ENCODE measurements at regions not wholly inside any gene's neighbourhood (a gene's known extent, or its start where the extent isn't known, plus 50 kb on each side); places are given as distances from the start of the nearest gene placed in this dataset.

DNA sequence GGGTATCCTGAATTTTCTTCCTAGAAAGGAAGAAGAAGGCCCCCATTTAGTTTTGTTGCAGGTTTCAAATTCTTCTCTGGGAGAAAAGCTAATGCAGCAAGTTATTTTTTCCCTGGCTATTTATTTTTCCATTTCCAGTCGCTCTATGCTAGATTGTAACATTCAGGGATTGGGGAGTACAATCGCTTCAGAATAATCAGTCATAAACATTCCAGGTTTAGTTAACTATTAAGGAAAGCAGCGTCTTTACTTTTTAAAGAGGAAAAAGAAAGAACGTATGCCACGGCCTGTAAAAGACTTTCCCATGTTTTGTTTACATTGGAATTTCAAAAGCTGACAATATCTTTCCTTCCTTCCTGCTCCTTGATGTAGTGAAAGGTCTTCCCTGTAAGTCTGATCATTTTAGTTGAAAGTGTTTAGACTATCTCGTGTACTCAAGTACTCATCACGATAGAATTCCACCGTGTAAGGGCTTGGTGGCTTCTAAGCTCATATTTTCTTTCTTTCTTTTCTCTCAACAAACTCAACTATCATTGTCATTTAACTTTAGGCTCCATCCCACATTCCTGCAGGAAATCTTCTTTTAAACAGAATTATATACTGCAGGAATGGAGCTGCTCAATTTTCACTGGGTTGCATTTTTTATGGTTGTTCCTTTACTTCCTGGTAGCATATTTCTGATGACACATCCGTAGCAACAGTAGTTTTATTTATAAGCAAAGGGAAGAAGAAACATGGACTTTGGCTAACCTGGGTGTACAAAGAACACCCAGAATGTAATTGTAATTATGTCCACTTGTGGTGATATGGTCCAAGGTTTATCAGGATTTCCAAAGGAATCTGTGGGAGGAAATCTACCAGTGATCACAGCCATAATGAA is 213.1 kb upstream of the FAT1 start:
- peak overlapping the region in 1 of 2 donors; percentile 3 for H3K4me3 ChIP-seq (ENCODE audit: low read depth in 1 of 2, low read length in 2 of 2)
- peak overlapping the region; percentile 77 for H3K27ac ChIP-seq (ENCODE audit: low read depth, low read length)
- no peak overlapping the region for H3K9ac ChIP-seq (ENCODE audit: low read length)

DNA sequence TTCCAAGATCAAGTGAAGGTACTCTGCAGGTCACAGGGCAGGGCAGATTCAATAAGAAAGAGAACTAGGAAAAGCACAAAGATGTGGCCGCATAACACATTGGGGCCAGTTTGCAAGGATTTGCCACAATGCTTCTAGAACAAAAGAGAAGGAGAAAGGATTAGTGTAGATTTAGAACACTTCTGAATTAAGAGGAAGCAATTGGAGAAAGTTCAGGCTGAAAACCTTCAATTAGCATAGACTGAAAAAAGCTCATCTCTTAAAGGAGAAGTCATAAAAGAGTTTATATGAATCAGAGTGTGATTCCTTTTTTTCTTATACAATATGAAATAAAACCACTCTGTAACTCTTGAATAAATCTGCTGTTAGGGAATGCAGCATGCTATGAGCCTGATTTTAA is 215.6 kb upstream of the FAT1 start:
- Histone ChIP-seq H3K4me3 (ENCODE audit: low read depth in 1 of 2, low read length in 2 of 2) (no peak overlapping the region), H3K9ac (ENCODE audit: low read length) (no peak overlapping the region)

More for the DNA sequence above, 213.1 kb upstream of the FAT1 start:
- no peaks in the 10 kb centered on the region for H3K36me3 ChIP-seq (ENCODE audit: insufficient read depth, low read length)
- no peaks in the 10 kb centered on the region for H3K27me3 ChIP-seq (ENCODE audit: control insufficient read depth in 1 of 2, insufficient read depth in 2 of 2, low read length in 2 of 2)
- H3K9me3 ChIP-seq (ENCODE audit: low read length) = no peaks in the 10 kb centered on the region
- peaks cover 28% of the 10 kb centered on the region for H3K4me1 ChIP-seq (ENCODE audit: insufficient read depth, low read length)

DNA sequence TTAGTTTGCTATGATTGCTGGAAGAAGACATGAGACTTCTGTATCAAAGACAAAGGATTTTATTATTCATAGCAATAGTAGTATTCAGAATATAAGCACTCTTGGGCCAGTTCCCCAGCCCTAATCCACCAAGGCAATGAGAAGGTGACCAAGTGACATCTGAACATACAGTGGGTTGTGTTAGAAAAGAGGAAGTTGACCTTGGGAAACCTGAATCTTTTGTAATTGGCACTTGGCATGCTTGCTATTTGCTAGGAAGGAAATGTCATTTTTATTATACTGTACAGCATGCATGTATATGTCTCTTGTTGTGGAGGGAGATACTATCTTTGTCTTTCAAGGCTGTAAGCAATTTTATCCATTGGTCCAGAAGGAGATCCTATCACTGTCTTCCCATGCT is 216.1 kb upstream of the FAT1 start:
- peaks cover 27% of the 10 kb centered on the region for H3K4me1 ChIP-seq (ENCODE audit: insufficient read depth, low read length)
- H3K4me3 ChIP-seq (ENCODE audit: low read depth in 1 of 2, low read length in 2 of 2) = no peak overlapping the region
- H3K27ac ChIP-seq (ENCODE audit: low read depth, low read length) = no peak overlapping the region
- no peaks in the 10 kb centered on the region for H3K27me3 ChIP-seq (ENCODE audit: control insufficient read depth in 1 of 2, insufficient read depth in 2 of 2, low read length in 2 of 2)
- H3K9ac ChIP-seq (ENCODE audit: low read length) = no peak overlapping the region
- H3K9me3 ChIP-seq (ENCODE audit: low read length) = no peaks in the 10 kb centered on the region
- no peaks in the 10 kb centered on the region for H3K36me3 ChIP-seq (ENCODE audit: insufficient read depth, low read length)

More for the DNA sequence above, 215.6 kb upstream of the FAT1 start:
- H3K27me3 ChIP-seq (ENCODE audit: control insufficient read depth in 1 of 2, insufficient read depth in 2 of 2, low read length in 2 of 2) = no peaks in the 10 kb centered on the region
- H3K36me3 ChIP-seq (ENCODE audit: insufficient read depth, low read length) = no peaks in the 10 kb centered on the region
- H3K4me1 ChIP-seq (ENCODE audit: insufficient read depth, low read length) = peaks cover 27% of the 10 kb centered on the region
- H3K9me3 ChIP-seq (ENCODE audit: low read length) = no peaks in the 10 kb centered on the region
- H3K27ac ChIP-seq (ENCODE audit: low read depth, low read length) = no peak overlapping the region

DNA sequence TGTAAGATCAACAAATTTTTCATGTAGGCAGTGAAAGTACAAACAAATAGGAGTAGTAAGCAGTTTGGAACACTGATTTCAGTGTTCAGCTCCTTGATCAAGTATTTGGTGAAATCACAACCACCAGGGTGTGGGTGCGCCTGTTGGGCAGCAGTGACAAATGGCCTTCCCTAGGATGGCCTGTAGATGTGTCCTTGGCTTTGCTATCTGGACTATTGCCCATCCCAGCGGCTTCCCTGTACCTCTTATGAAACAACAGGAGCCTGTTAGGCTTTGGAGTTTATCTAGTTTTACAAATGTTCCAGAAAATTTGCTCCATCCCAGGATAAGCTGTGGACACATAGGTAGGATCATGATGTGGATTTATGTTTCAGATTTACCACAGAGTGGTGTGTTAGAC is 216.8 kb upstream of the FAT1 start:
- Histone ChIP-seq H3K27me3 (ENCODE audit: control insufficient read depth in 1 of 2, insufficient read depth in 2 of 2, low read length in 2 of 2) (no peaks in the 10 kb centered on the region), H3K4me1 (ENCODE audit: insufficient read depth, low read length) (peaks cover 26% of the 10 kb centered on the region), H3K27ac (ENCODE audit: low read depth, low read length) (no peak overlapping the region), H3K9me3 (ENCODE audit: low read length) (no peaks in the 10 kb centered on the region), H3K36me3 (ENCODE audit: insufficient read depth, low read length) (no peaks in the 10 kb centered on the region), H3K4me3 (ENCODE audit: low read depth in 1 of 2, low read length in 2 of 2) (no peak overlapping the region), H3K9ac (ENCODE audit: low read length) (no peak overlapping the region)

DNA sequence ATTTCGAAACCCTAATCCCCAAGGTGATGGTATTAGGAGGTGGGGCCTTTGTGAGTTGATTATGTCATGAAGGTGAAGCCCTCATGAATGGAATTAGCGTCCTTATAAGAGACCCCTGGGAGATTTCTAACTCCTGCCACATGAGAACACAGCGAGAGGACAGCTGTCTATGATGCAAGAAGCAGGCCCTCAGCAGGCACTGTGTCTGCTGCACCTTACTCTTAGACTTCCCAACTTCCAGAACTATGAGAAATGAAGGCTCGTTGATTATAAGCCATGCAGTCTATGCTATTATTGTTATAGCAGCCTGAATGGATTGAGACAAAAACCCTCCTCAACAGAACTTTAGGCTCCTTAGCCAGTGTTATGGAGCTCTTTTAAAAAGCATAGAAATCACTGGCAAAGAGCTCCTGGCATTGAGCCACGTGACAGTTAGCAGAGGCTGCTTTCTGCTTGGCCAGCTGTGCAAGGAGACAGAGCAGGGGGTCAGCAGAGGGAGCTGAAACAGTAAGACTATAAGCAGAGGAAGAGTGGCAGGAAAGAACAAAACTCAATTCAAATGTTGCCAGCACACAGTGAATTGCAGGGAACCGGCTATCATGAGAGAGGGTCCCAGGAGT is 219.2 kb upstream of the FAT1 start:
- H3K9ac ChIP-seq (ENCODE audit: low read length) = no peak overlapping the region
- no peaks in the 10 kb centered on the region for H3K36me3 ChIP-seq (ENCODE audit: insufficient read depth, low read length)
- H3K9me3 ChIP-seq (ENCODE audit: low read length) = no peaks in the 10 kb centered on the region
- H3K27me3 ChIP-seq (ENCODE audit: control insufficient read depth in 1 of 2, insufficient read depth in 2 of 2, low read length in 2 of 2) = no peaks in the 10 kb centered on the region
- H3K4me1 ChIP-seq (ENCODE audit: insufficient read depth, low read length) = peaks cover 11% of the 10 kb centered on the region
- no peak overlapping the region for H3K4me3 ChIP-seq (ENCODE audit: low read depth in 1 of 2, low read length in 2 of 2)
- H3K27ac ChIP-seq (ENCODE audit: low read depth, low read length) = no peak overlapping the region

DNA sequence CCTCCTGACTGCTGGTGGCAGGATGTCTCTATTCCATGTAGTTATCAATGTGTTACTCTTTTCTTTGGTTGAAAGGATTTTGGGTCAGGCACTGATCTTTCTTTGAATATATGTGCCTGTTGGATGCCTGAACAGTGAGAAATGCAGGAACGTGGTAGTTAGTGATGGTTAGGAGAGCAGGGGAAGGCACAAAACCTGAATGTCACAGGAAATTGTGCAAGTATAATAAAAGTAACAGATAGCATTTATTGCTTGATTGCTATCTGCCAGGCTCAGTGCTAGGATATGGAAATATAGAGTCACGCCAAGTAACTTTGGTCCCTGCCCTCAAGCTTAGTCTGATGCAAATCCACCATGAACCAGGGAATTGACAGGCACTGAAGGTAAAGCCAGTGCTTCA is 219.8 kb upstream of the FAT1 start:
- Histone ChIP-seq H3K4me3 (ENCODE audit: low read depth in 1 of 2, low read length in 2 of 2) (no peak overlapping the region), H3K36me3 (ENCODE audit: insufficient read depth, low read length) (no peaks in the 10 kb centered on the region), H3K4me1 (ENCODE audit: insufficient read depth, low read length) (peaks cover 11% of the 10 kb centered on the region), H3K27ac (ENCODE audit: low read depth, low read length) (no peak overlapping the region), H3K9me3 (ENCODE audit: low read length) (no peaks in the 10 kb centered on the region), H3K9ac (ENCODE audit: low read length) (no peak overlapping the region), H3K27me3 (ENCODE audit: control insufficient read depth in 1 of 2, insufficient read depth in 2 of 2, low read length in 2 of 2) (no peaks in the 10 kb centered on the region)

DNA sequence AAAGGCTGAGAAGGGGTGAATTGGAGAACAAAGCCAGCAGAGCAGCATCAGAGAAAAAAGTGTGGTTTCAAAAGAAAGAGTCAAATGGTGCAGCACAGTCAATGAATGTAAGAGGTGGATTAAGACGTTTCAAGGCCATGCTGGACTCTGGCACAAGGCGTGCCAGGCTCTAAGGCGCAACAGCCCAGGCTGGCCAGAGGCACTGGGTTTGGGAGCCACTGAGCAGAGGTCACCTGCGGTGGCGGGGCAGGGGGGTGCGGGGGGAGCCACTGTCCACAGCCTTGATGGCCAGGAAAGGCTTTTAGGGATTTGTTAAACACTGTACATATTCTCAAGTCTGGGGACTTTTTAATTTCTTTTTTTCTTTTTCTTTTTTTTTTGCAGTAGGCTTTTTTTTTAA is 222.5 kb upstream of the FAT1 start:
- no peaks in the 10 kb centered on the region for H3K27me3 ChIP-seq (ENCODE audit: control insufficient read depth in 1 of 2, insufficient read depth in 2 of 2, low read length in 2 of 2)
- H3K9ac ChIP-seq (ENCODE audit: low read length) = no peak overlapping the region
- H3K36me3 ChIP-seq (ENCODE audit: insufficient read depth, low read length) = no peaks in the 10 kb centered on the region
- H3K4me1 ChIP-seq (ENCODE audit: insufficient read depth, low read length) = peaks cover 11% of the 10 kb centered on the region
- H3K4me3 ChIP-seq (ENCODE audit: low read depth in 1 of 2, low read length in 2 of 2) = no peak overlapping the region
- no peaks in the 10 kb centered on the region for H3K9me3 ChIP-seq (ENCODE audit: low read length)
- H3K27ac ChIP-seq (ENCODE audit: low read depth, low read length) = no peak overlapping the region

DNA sequence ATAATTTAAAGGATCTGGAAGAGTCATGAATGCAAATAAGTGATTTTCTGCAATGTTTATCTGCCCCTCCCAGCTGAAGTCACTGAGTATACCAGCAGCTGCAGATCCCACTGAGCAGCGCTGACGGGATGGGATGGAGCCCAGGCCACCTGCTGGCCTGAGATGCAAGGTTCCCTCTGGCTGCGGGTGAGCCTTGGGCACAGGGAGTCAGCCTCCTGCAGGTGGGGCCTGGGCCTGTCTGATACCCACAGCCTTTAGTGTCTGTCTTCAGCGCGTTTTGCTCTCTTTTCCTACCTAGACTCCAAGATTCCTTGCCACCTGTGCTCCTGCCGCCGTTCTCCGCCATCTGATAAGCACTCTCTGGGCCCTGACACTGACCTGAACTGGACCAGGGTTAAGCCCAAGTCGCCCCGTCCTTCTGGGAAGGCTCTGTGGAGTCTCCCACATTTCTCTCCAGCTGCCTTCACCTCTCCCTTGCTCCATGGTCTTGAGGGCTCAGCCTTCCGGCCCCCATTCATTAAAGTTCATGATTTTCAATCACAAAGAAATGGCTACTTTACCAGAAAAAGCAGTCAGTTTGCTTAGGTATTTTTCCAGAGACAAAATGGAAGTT is 223.1 kb upstream of the FAT1 start:
- Histone ChIP-seq H3K4me3 (ENCODE audit: low read depth in 1 of 2, low read length in 2 of 2) (no peak overlapping the region), H3K27ac (ENCODE audit: low read depth, low read length) (no peak overlapping the region), H3K4me1 (ENCODE audit: insufficient read depth, low read length) (peaks cover 11% of the 10 kb centered on the region), H3K27me3 (ENCODE audit: control insufficient read depth in 1 of 2, insufficient read depth in 2 of 2, low read length in 2 of 2) (no peaks in the 10 kb centered on the region), H3K9me3 (ENCODE audit: low read length) (no peaks in the 10 kb centered on the region), H3K36me3 (ENCODE audit: insufficient read depth, low read length) (no peaks in the 10 kb centered on the region), H3K9ac (ENCODE audit: low read length) (no peak overlapping the region)

DNA sequence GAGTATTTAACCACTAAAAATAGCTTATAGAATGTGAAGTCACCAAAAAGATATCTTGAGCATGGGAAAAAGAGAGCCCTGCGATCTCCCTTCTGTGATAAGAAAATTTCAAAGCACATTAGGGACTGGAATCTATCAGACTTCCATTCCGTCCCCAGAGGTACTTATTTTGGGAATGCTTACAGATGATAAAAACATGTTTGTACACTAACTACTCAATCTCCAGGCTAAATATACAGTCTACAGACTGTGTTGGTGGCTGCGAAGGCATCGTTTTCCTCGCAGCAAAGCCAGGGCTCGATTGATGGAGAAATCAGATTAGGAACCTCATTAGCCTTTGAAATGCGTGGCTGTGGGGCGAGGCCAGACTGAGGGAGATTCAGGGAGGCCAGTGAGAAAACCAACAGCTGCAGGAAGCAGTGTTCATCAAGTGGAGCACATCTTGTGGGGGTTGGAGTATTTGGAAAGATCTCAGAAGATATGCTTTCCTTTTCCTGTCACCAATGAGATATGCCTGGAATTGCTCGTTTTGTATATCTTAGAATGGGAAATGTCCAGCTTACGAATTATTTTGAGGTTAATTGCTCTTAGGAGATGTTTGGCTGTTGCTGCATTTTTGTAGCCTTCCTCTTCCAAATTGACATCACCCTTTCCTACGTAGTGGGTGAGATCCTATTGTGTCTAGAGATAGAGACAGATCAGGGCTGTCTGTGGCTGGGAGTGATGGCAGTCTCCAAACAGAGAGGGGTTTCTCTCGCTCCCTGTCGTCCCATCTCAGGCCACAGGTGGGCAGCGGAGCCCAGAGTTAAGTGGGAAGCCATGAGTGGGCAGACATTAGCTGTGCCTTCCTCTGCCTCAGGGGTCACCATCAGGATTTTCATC is 224.9 kb upstream of the FAT1 start:
- Histone ChIP-seq H3K27ac (ENCODE audit: low read depth, low read length) (no peak overlapping the region), H3K9me3 (ENCODE audit: low read length) (no peaks in the 10 kb centered on the region), H3K36me3 (ENCODE audit: insufficient read depth, low read length) (no peaks in the 10 kb centered on the region), H3K9ac (ENCODE audit: low read length) (no peak overlapping the region), H3K4me3 (ENCODE audit: low read depth in 1 of 2, low read length in 2 of 2) (no peak overlapping the region), H3K27me3 (ENCODE audit: control insufficient read depth in 1 of 2, insufficient read depth in 2 of 2, low read length in 2 of 2) (no peaks in the 10 kb centered on the region), H3K4me1 (ENCODE audit: insufficient read depth, low read length) (no peaks in the 10 kb centered on the region)

DNA sequence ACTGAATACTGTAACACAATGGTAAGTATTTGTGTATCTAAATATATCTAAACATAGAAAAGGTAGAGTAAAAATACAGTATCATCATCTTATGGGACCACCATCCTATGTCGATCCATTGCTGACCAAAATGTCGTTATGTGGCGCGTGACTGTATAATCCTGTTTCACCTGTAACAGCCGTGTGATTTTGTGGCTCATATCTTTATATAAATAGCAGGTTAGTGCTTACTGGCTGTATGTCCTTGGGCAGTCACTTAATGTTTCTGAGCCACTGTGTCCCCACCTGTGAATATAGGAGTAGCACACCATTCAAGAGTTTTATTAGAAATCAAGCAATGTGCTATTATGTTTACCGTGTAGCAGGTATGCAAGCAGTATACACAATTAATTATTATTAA is 226.2 kb upstream of the FAT1 start:
- no peaks in the 10 kb centered on the region for H3K4me1 ChIP-seq (ENCODE audit: insufficient read depth, low read length)
- no peak overlapping the region for H3K4me3 ChIP-seq (ENCODE audit: low read depth in 1 of 2, low read length in 2 of 2)
- no peaks in the 10 kb centered on the region for H3K9me3 ChIP-seq (ENCODE audit: low read length)
- no peak overlapping the region for H3K27ac ChIP-seq (ENCODE audit: low read depth, low read length)
- H3K36me3 ChIP-seq (ENCODE audit: insufficient read depth, low read length) = no peaks in the 10 kb centered on the region
- no peak overlapping the region for H3K9ac ChIP-seq (ENCODE audit: low read length)
- H3K27me3 ChIP-seq (ENCODE audit: control insufficient read depth in 1 of 2, insufficient read depth in 2 of 2, low read length in 2 of 2) = no peaks in the 10 kb centered on the region

DNA sequence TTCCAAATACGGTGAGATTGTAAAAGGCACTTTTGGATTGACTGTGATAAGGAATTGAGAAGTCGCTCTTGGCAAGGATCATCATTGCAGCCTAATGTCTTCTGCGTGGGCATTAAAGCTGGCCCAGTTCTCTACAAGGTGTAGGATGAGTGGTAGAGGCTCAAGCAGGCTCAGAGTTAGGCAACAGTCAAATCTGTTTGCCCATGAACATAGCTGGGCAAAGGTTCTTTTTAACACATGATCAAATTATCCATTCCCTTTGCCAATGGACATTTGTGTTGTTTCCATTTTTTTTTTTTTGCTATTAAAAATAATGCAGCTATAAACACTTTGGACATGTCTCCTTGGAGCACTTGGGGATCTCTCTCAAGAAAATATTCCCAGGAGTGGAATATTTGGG is 229.1 kb upstream of the FAT1 start:
- no peaks in the 10 kb centered on the region for H3K27me3 ChIP-seq (ENCODE audit: control insufficient read depth in 1 of 2, insufficient read depth in 2 of 2, low read length in 2 of 2)
- H3K4me3 ChIP-seq (ENCODE audit: low read depth in 1 of 2, low read length in 2 of 2) = no peak overlapping the region
- no peak overlapping the region for H3K9ac ChIP-seq (ENCODE audit: low read length)
- H3K36me3 ChIP-seq (ENCODE audit: insufficient read depth, low read length) = no peaks in the 10 kb centered on the region
- no peaks in the 10 kb centered on the region for H3K9me3 ChIP-seq (ENCODE audit: low read length)
- H3K27ac ChIP-seq (ENCODE audit: low read depth, low read length) = no peak overlapping the region
- no peaks in the 10 kb centered on the region for H3K4me1 ChIP-seq (ENCODE audit: insufficient read depth, low read length)
